Heart left ventricle (tissue), 16 donors: ENCODE measurements at regions not wholly inside any gene's neighbourhood (a gene's known extent, or its start where the extent isn't known, plus 50 kb on each side); places are given as distances from the start of the nearest gene placed in this dataset.

Source experiments
- ATAC-seq, 4 donors: fragments of 200-7000 bp; cut with Tn5 transposase; one replicate each; pipeline ENCODE4 v1.9.1; 2020 to 2022; ENCODE audit warnings: moderate library complexity in 4 of 4, mild to moderate bottlenecking in 3 of 4, moderate number of reproducible peaks in 1 of 4
- DNase-seq, 5 donors: peaks; one replicate each; pipeline ENCODE4 v3.0.0-alpha.2; 2020
- H3K27ac ChIP-seq, 12 donors: fragments of 200-600 bp; sonication (generic) in 4 of 12; one replicate each; pipeline versions ENCODE4 v1.5.0 to v1.8.0; 2016 to 2022; ENCODE audit warnings: mild to moderate bottlenecking in 2 of 12
- H3K27me3 ChIP-seq, 9 donors: fragments of 200-600 bp; sonication (generic) in 2 of 9; one replicate each; pipeline versions ENCODE4 v1.5.1 to v1.8.0; 2016 to 2022; ENCODE audit warnings: mild to moderate bottlenecking in 3 of 9
- H3K36me3 ChIP-seq, 9 donors: fragments of 200-600 bp; sonication (generic) in 2 of 9; one replicate each; pipeline versions ENCODE4 v1.5.0 to v1.8.0; 2018 to 2022; ENCODE audit warnings: mild to moderate bottlenecking in 2 of 9
- H3K4me1 ChIP-seq, 12 donors: fragments of 200-600 bp; sonication (generic) in 4 of 12; one replicate each; pipeline versions ENCODE4 v1.5.0 to v1.8.0; 2016 to 2022; ENCODE audit warnings: mild to moderate bottlenecking in 3 of 12
- H3K4me3 ChIP-seq, 12 donors: fragments of 200-600 bp; sonication (generic) in 4 of 12; one replicate each; pipeline versions ENCODE4 v1.5.0 to v1.8.0; 2017 to 2022; ENCODE audit warnings: mild to moderate bottlenecking in 9 of 12, moderate library complexity in 4 of 12
- H3K9me3 ChIP-seq, 12 donors: fragments of 200-600 bp; sonication (generic) in 4 of 12; one replicate each; pipeline versions ENCODE4 v1.5.0 to v1.8.0; 2016 to 2022; ENCODE audit warnings: mild to moderate bottlenecking in 1 of 12
- POLR2A ChIP-seq, 2 donors: fragments of 450-650 bp; IDR thresholded peaks; one replicate each; pipeline ENCODE4 v1.6.1; 2017; ENCODE audit warnings: antibody characterized with exemption in 2 of 2, mild to moderate bottlenecking in 2 of 2, moderate library complexity in 2 of 2
- WGBS, 4 donors: extraction: QIAGEN DNeasy Blood & Tissue Kit in 2 of 4; methylation state at CpG; one replicate each; pipeline versions ENCODE4 v1.1.5 to v1.1.7; 2013 to 2018; 5-methylcytosine and 5-hydroxymethylcytosine counted together
- intact Hi-C, 10 donors: fragments of 100-400 bp; cut with DNase I; formaldehyde crosslinking; loops; one replicate each; pipeline versions ENCODE4 v1.11.1 to v1.14.2; 2022
- TF ChIP-seq, protein P1 (sequence below), 12 donors: fragments of 200-600 bp; sonication (generic) in 4 of 12; IDR thresholded peaks; one replicate each; pipeline versions ENCODE4 v1.5.0 to v1.8.0; 2018 to 2022; ENCODE audit warnings: antibody characterized with exemption in 12 of 12, mild to moderate bottlenecking in 5 of 12
- donor health status: ischemic (EF 13 %, LVEDD 7.1; RV severe dilation, severe dysfunction).
- donor health status: healthy with polysubstance abuse.
- donor health status: DM: no; HTN: yes; CAD: no.
- donor health status: DM: no; HTN: no; CAD: no.
- donor health status: ischemic (EF 25% LVEDD 6.9; RV normal size, moderate dysfunction).
- donor health status: ischemic (EF 25% LVEDD 5.7; RV mildly dilated, moderate dysfunction).
- donor health status: healthy.
- donor health status: DM: yes; HTN: yes; CAD: no.
- donor health status: ischemic (EF 35%, LVEDD 5.7; RV mildly dilated, moderate dysfunction).
- donor health status: nonischemic (EF 11% LVEDD 7.7; RV severe dilation, severe dysfunction).
- donor health status: DM: yes; HTN: yes; CAD: no.
- donor health status: PGD.
- donor health status: ischemic (EF 29% LVEDD 5.4; RV normal size, mild dysfunction).
- donor health status: nonischemic (EF 23%, LVEDD 6.1; RV moderate dilation, normal function).

DNA sequence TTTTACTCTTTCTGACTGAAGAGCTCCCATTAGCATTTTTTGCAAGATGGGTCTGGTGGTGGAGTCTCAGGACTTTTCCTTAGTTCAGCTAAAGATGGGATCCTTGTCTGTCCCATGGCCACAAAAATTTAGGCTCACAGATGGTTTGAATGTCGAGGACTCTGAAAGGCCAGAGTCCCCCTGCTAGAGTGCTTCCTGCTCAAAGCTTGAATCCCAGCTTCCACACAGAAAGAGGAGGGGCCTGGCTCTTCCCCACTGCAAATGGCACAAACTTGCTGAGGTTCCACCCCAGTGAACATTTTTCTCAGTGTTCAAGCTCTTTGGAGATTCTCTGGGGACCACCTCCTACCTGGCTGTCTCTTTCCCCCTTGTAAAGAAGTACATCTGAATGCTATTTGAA is 64.7 kb upstream of the UGT2B15 start:
- ATAC-seq = no peak
- TF ChIP-seq, protein P1, sequence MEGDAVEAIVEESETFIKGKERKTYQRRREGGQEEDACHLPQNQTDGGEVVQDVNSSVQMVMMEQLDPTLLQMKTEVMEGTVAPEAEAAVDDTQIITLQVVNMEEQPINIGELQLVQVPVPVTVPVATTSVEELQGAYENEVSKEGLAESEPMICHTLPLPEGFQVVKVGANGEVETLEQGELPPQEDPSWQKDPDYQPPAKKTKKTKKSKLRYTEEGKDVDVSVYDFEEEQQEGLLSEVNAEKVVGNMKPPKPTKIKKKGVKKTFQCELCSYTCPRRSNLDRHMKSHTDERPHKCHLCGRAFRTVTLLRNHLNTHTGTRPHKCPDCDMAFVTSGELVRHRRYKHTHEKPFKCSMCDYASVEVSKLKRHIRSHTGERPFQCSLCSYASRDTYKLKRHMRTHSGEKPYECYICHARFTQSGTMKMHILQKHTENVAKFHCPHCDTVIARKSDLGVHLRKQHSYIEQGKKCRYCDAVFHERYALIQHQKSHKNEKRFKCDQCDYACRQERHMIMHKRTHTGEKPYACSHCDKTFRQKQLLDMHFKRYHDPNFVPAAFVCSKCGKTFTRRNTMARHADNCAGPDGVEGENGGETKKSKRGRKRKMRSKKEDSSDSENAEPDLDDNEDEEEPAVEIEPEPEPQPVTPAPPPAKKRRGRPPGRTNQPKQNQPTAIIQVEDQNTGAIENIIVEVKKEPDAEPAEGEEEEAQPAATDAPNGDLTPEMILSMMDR (IDR thresholded peaks at IDR 0.05) = no peak
- no peak for TF ChIP-seq POLR2A (IDR thresholded peaks at IDR 0.05)

DNA sequence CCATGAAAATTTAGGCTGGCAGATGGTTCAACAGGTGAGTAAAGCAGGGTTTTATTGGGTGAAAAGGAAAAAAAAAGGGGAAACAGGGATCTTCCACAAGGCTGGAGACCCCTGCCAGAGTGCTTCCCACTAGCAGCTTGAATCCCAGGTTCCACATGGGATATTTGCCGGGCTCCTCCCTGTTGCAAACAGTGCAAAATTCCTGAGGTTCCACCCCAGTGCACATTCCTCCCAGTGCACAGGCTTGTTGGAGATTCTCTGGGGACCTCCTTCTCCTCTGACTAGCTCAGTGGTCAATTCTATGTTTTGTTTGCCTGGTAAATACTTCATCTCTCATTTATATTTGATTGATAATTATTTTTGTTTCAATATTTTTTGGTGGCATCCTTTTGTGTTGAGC is 66.4 kb upstream of the UGT2B15 start:
- no peaks in the 10 kb centered on the region for H3K27me3 ChIP-seq
- H3K36me3 ChIP-seq = no peaks in the 10 kb centered on the region
- H3K4me3 ChIP-seq = no peak overlapping the region
- no peak for DNase-seq
- TF ChIP-seq, protein P1 (IDR thresholded peaks at IDR 0.05) = no peak
- TF ChIP-seq POLR2A (IDR thresholded peaks at IDR 0.05) = no peak
- H3K9me3 ChIP-seq = peaks cover 0 to 8% (median 0%) of the 10 kb centered on the region in 12 donors
- 63 to 88% (median 86%) methylated on average over 1 of the region's 1 CpG for WGBS, 4 donors
- no peak overlapping the region for H3K27ac ChIP-seq
- intact Hi-C loops = no loop called here
- no peak for ATAC-seq
- H3K4me1 ChIP-seq = no peaks in the 10 kb centered on the region

More for the DNA sequence above, 64.7 kb upstream of the UGT2B15 start:
- peaks cover 0 to 5% (median 0%) of the 10 kb centered on the region in 12 donors for H3K9me3 ChIP-seq
- H3K27me3 ChIP-seq = no peaks in the 10 kb centered on the region
- no peak overlapping the region for H3K27ac ChIP-seq
- 35 to 62% (median 49%) methylated on average over 1 of the region's 1 CpG for WGBS, 4 donors
- H3K4me1 ChIP-seq = no peaks in the 10 kb centered on the region
- no peak for DNase-seq
- no peaks in the 10 kb centered on the region for H3K36me3 ChIP-seq
- intact Hi-C loops = no loop called here
- H3K4me3 ChIP-seq = no peak overlapping the region

DNA sequence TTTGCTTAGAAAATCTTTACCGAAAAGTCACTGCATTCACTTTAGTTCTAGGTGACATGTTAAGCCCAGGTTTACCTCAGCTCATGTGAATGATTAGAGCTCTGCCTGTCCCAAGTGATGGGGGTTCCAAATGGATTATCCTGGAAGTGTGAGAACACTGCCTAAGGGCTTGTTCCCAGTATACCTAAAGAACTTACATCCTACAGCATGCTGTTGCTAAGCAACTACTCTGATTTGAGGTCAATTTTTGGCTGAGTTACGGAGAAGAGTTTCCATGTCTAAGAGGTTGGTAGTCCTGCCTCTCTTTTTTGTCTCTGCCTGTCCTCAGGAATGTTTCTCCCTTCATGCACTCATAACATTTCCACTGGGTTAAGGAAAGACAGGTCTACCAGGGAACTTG is 67.6 kb upstream of the UGT2B15 start:
- Histone ChIP-seq H3K27ac (no peak overlapping the region), H3K27me3 (no peaks in the 10 kb centered on the region), H3K4me1 (no peaks in the 10 kb centered on the region), H3K9me3 (peaks cover 0 to 15% (median 3%) of the 10 kb centered on the region in 12 donors), H3K36me3 (no peaks in the 10 kb centered on the region), H3K4me3 (no peak overlapping the region)
- DNase-seq (no peak), ATAC-seq (no peak)
- TF ChIP-seq, protein P1 (IDR thresholded peaks at IDR 0.05) = no peak
- TF ChIP-seq POLR2A (IDR thresholded peaks at IDR 0.05) = no peak
- 84 to 87% (median 87%) methylated on average over 2 of the region's 2 CpGs for WGBS, 4 donors
- intact Hi-C loops = no loop called here

DNA sequence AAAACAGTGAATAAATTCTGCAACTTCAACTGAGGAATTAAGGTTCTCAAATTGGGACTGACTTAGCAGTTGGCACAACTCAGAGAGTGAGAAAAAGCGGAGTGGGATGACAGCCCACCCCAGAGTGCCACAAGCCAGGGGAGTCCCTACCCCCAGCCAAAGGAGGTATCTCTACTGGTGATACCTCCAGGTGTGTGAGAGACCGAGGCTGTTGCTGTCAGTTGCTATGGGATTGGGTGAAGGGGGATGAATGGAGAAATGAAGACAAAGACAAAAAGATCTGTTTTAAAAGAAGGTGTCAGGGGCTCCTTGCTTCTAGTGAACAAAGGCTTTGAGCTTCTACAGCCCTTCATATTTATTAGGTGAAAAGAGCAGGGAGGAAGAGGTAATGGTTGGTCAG is 71.4 kb upstream of the UGT2B10 start:
- no peak for TF ChIP-seq POLR2A (IDR thresholded peaks at IDR 0.05)
- TF ChIP-seq, protein P1 (IDR thresholded peaks at IDR 0.05) = no peak
- ATAC-seq (no peak), DNase-seq (no peak)
- Histone ChIP-seq H3K9me3 (peaks cover 0 to 15% (median 2%) of the 10 kb centered on the region in 12 donors), H3K4me1 (no peaks in the 10 kb centered on the region), H3K4me3 (no peak overlapping the region), H3K27me3 (no peaks in the 10 kb centered on the region), H3K36me3 (no peaks in the 10 kb centered on the region), H3K27ac (no peak overlapping the region)
- intact Hi-C loops = no loop called here
- 53 to 85% (median 69%) methylated on average over 2 of the region's 2 CpGs for WGBS, 4 donors
